Cardiac muscle cell (in vitro differentiated cells and primary cell): ENCODE measurements at regions not wholly inside any gene's neighbourhood (a gene's known extent, or its start where the extent isn't known, plus 50 kb on each side); places are given as distances from the start of the nearest gene placed in this dataset.
"Not testable (repeated sequence)": the region's sequence is repeated elsewhere in the genome, so short reads cannot be mapped to it uniquely, and the experiment has no call there.

Experiments used
- DNase-seq, 2 donors: peaks; one replicate each; pipeline versions ENCODE4 v3.0.0 to v3.0.0-alpha.2; 2010 to 2017; ENCODE audit warnings: low read depth in 1 of 2, low spot score in 1 of 2
- H3K27ac ChIP-seq: fragments of 200-600 bp; sonication (generic); 2 replicates; pipeline ENCODE4 v1.5.1; 2016
- H3K27me3 ChIP-seq: fragments of 200-600 bp; sonication (generic); 2 replicates; pipeline ENCODE4 v1.6.0; 2016; ENCODE audit warnings: control low read depth
- H3K36me3 ChIP-seq: fragments of 200-600 bp; sonication (generic); 2 replicates; pipeline ENCODE4 v1.5.1; 2016; ENCODE audit warnings: control low read depth
- H3K4me1 ChIP-seq: fragments of 200-600 bp; sonication (generic); 2 replicates; pipeline ENCODE4 v1.8.1; 2017; ENCODE audit warnings: low read depth, mild to moderate bottlenecking, mixed run types
- H3K4me3 ChIP-seq: fragments of 200-600 bp; sonication (generic); 2 replicates; pipeline ENCODE4 v1.5.1; 2016; ENCODE audit warnings: mild to moderate bottlenecking
- H3K9me3 ChIP-seq: fragments of 200-600 bp; sonication (generic); 2 replicates; pipeline ENCODE4 v1.5.1; 2017; ENCODE audit warnings: low read depth, mild to moderate bottlenecking, control low read depth
- TF ChIP-seq, protein P1 (sequence below): IDR thresholded peaks from 2 replicates; pipeline ENCODE4 v1.5.1; 2012; ENCODE audit warnings: low read depth, mild to moderate bottlenecking, low read length

- no peak overlapping the region for H3K27ac ChIP-seq
- DNase-seq = no peak
- H3K4me3 ChIP-seq = no peak overlapping the region
- no peaks in the 10 kb centered on the region for H3K27me3 ChIP-seq
- no peaks in the 10 kb centered on the region for H3K4me1 ChIP-seq
- H3K36me3 ChIP-seq = no peaks in the 10 kb centered on the region
- H3K9me3 ChIP-seq = no peaks in the 10 kb centered on the region
- TF ChIP-seq, protein P1, sequence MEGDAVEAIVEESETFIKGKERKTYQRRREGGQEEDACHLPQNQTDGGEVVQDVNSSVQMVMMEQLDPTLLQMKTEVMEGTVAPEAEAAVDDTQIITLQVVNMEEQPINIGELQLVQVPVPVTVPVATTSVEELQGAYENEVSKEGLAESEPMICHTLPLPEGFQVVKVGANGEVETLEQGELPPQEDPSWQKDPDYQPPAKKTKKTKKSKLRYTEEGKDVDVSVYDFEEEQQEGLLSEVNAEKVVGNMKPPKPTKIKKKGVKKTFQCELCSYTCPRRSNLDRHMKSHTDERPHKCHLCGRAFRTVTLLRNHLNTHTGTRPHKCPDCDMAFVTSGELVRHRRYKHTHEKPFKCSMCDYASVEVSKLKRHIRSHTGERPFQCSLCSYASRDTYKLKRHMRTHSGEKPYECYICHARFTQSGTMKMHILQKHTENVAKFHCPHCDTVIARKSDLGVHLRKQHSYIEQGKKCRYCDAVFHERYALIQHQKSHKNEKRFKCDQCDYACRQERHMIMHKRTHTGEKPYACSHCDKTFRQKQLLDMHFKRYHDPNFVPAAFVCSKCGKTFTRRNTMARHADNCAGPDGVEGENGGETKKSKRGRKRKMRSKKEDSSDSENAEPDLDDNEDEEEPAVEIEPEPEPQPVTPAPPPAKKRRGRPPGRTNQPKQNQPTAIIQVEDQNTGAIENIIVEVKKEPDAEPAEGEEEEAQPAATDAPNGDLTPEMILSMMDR = no peak
Observed at GRCh38 chr13:81012031-81012430, 671.1 kb upstream of the SPRY2 start.

DNA sequence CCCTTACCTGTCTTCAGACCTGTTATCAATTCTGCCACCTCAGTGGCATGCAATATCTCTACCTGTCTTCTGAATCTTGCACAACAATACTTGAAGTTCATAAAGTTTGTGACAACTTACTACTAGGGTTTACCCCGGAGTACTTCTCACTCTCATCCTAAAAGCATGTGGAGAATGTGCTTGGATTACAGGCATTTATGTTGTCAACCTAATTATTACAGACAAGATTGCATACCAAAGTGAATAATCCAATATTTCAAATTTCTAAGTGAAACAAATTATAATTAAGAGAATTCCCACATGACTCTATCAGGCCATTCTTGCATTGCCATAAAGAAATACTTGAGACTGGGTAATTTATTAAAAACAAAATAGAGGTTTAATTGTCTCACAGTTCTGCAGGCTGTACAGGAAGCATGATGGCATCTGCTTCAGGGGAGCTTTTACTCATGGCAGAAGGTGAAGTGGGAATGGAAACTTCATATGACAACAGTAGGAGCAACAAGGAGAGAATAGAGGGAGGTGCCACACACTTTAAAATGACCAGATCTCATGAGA, 661.0 kb upstream of the SPRY2 start:
- no peak for DNase-seq
- no peaks in the 10 kb centered on the region for H3K9me3 ChIP-seq
- no peaks in the 10 kb centered on the region for H3K27me3 ChIP-seq
- no peak overlapping the region for H3K27ac ChIP-seq
- H3K4me1 ChIP-seq = no peaks in the 10 kb centered on the region
- H3K36me3 ChIP-seq = no peaks in the 10 kb centered on the region
- TF ChIP-seq, protein P1 = no peak
- H3K4me3 ChIP-seq = no peak overlapping the region

DNA sequence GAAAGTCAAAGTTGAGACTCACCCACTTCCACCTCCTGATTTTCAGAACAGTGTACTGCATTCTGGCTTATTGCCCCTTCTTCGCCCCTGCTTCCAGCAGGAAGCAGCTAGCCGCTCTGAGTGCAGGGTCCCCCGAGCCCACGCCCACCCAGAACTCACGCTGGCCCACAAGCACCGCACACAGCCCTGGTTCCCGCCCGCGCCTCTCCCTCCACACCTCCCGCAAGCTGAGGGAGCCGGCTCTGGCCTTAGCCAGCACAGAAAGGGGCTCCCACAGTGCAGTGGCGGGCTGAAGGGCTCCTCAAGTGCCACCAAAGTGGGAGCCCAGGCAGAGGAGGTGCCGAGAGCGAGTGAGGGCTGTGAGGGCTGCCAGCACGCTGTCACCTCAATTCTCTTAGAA, 657.7 kb upstream of the SPRY2 start:
- H3K27ac ChIP-seq, H3K4me3 ChIP-seq, DNase-seq, H3K36me3 ChIP-seq, H3K27me3 ChIP-seq, H3K4me1 ChIP-seq, H3K9me3 ChIP-seq: not testable (repeated sequence)

DNA sequence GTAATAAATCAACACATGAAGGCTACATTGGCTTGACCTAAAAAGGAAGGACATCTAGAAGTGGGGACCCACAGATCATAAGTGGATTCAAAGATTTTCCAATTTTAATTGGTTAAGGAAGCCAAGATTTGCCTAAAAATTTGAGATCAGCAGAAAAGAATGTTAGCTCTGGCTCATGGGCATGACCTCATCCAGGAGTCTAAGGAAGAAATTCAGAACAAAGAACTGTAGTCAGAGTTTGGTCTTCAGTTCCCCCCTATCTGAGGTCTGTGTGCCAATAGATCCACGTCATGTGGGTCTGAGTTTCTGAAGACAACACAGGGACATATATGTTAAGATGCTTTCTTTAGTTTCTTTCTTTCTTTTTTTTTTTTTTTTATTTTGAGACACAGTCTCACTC, 648.8 kb upstream of the SPRY2 start:
- H3K4me3 ChIP-seq = no peak overlapping the region
- H3K4me1 ChIP-seq = no peaks in the 10 kb centered on the region
- TF ChIP-seq, protein P1 = no peak
- H3K36me3 ChIP-seq = no peaks in the 10 kb centered on the region
- H3K27me3 ChIP-seq = no peaks in the 10 kb centered on the region
- no peak for DNase-seq
- H3K27ac ChIP-seq = no peak overlapping the region
- no peaks in the 10 kb centered on the region for H3K9me3 ChIP-seq

DNA sequence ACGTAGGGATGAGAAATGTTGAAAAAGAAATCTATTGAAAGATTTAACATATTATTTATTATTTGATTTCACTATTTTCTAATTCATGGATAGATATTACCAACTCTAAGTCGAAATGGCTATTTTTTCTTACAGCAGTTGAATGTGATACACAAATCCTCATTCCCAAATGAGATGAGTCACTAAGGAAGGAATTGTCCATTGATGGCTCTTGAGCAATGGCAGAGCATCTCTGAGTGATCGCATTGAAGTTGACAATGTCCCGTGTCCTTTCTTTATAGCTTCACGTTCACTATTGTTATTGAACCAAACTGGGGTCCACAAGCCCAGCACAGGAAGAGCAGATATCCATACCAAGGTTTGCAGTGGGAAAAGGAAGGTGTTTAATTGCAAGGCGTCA, 648.3 kb upstream of the SPRY2 start:
- no peak overlapping the region for H3K27ac ChIP-seq
- DNase-seq = no peak
- no peaks in the 10 kb centered on the region for H3K9me3 ChIP-seq
- TF ChIP-seq, protein P1 = no peak
- H3K4me3 ChIP-seq = no peak overlapping the region
- H3K27me3 ChIP-seq = no peaks in the 10 kb centered on the region
- H3K36me3 ChIP-seq = no peaks in the 10 kb centered on the region
- no peaks in the 10 kb centered on the region for H3K4me1 ChIP-seq

DNA sequence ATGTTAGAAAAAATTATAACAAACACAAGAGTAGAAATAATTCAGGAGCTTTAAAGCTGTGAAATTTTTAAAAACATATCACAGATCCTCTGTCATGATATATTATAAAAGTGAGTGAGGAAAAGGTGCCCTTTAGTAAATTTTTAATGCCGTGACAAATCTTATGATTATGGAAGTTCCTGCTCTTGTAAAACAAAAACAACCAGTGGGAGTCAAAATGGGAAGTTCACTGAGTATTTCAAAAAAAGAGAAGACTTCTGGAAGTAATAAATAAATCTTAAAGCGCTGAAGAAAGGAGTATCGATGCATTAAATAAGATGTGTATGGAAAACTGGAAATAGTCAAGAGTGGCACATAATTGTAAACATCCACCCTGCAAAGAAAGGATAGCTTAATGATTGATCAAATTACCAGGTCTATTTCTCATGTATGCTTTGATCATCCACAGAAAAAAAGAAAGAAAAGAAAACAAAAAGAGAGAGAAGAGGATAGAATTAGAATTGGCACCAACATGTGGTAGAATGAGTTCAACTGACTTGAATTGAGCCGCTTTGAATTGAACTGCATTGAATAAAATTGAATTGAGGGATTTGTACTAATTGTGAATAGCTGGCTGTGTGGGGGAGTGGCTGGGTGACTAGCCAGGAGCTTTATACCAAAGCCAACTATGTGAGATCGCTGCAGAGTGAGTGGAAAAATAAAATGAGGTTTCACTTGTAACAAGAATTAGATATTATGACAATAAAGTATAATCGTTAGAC, 647.6 kb upstream of the SPRY2 start:
- H3K4me1 ChIP-seq = no peaks in the 10 kb centered on the region
- no peak overlapping the region for H3K4me3 ChIP-seq
- no peaks in the 10 kb centered on the region for H3K27me3 ChIP-seq
- H3K9me3 ChIP-seq = no peaks in the 10 kb centered on the region
- TF ChIP-seq, protein P1 = no peak
- H3K36me3 ChIP-seq = no peaks in the 10 kb centered on the region
- DNase-seq = no peak
- no peak overlapping the region for H3K27ac ChIP-seq
